HEK293 (cell line): ENCODE measurements at regions not wholly inside any gene's neighbourhood (a gene's known extent, or its start where the extent isn't known, plus 50 kb on each side); places are given as distances from the start of the nearest gene placed in this dataset.
"Not testable (repeated sequence)": the region's sequence is repeated elsewhere in the genome, so short reads cannot be mapped to it uniquely, and the experiment has no call there.

ENCODE experiments used
- CTCF ChIA-PET: fragments of 350-600 bp; formaldehyde crosslinking; extraction: SDS; loops from one replicate; lab custom pipeline; 2021; ENCODE audit warnings: antibody characterized with exemption; lab: Yijun Ruan, JAX
- POLR2A ChIA-PET: fragments of 300-600 bp; formaldehyde crosslinking; extraction: SDS; loops from one replicate; lab custom pipeline; 2020; ENCODE audit warnings: antibody characterized with exemption, inconsistent platforms; lab: Yijun Ruan, JAX
- H3K27ac ChIP-seq: fragments of 200-500 bp; sonication (Bioruptor generic); 2 replicates; pipeline ENCODE4 v1.5.1; 2014; ENCODE audit warnings: low read depth, low read length, control low read depth, inconsistent platforms; ENCODE audit errors: extremely low read depth
- H3K36me3 ChIP-seq, 2 experiments: fragments of 200-500 bp in 1 of 2; sonication (Bioruptor generic) in 1 of 2; 1 replicate in 1 of 2; 2 replicates in 1 of 2; pipeline ENCODE4 v1.5.1; 2014 to 2017; ENCODE audit warnings: inconsistent platforms in 2 of 2, low read length in 2 of 2; ENCODE audit not compliant: control insufficient read depth in 2 of 2, insufficient read depth in 1 of 2
- H3K4me1 ChIP-seq: fragments of 200-500 bp; sonication (Bioruptor generic); 2 replicates; pipeline ENCODE4 v1.5.1; 2014; ENCODE audit warnings: mild to moderate bottlenecking, low read length, inconsistent platforms; ENCODE audit not compliant: control insufficient read depth, insufficient read depth
- H3K4me3 ChIP-seq: 2 replicates; pipeline ENCODE4 v1.5.1; 2011; ENCODE audit warnings: low read depth, mild to moderate bottlenecking, control low read depth, low read length, moderate library complexity
- H3K9me3 ChIP-seq: fragments of 200-500 bp; sonication (Bioruptor generic); 2 replicates; pipeline ENCODE4 v1.5.1; 2014; ENCODE audit warnings: low read depth, low read length, inconsistent platforms; ENCODE audit not compliant: control insufficient read depth, insufficient read depth
- KLF10 ChIP-seq: fragments of 450-650 bp; IDR thresholded peaks from 2 replicates; pipeline ENCODE4 v1.5.1; 2018; ENCODE audit warnings: missing biosample characterization, mild to moderate bottlenecking, missing genetic modification characterization
- MYNN ChIP-seq: fragments of 450-650 bp; formaldehyde crosslinking; IDR thresholded peaks from 2 replicates; pipeline ENCODE4 v1.5.1; 2016; ENCODE audit warnings: missing biosample characterization, missing genetic modification characterization, borderline replicate concordance
- SALL2 ChIP-seq: fragments of 450-650 bp; formaldehyde crosslinking; IDR thresholded peaks from 2 replicates; pipeline ENCODE4 v1.5.0; 2017; ENCODE audit warnings: missing biosample characterization, mild to moderate bottlenecking, missing genetic modification characterization, borderline replicate concordance
- SETDB1 ChIP-seq: IDR thresholded peaks from one replicate; pipeline ENCODE4 v1.6.1; 2017; ENCODE audit warnings: mild to moderate bottlenecking, low read length, moderate library complexity, mixed read lengths; ENCODE audit not compliant: insufficient read length
- TRIM28 ChIP-seq: IDR thresholded peaks from 2 replicates; pipeline ENCODE4 v1.6.1; 2011; ENCODE audit warnings: low read length, control low read depth, borderline replicate concordance
- ZBTB20 ChIP-seq: fragments of 450-650 bp; formaldehyde crosslinking; IDR thresholded peaks from 2 replicates; pipeline ENCODE4 v1.5.1; 2016; ENCODE audit warnings: missing biosample characterization, missing genetic modification characterization
- ZBTB7A ChIP-seq: fragments of 450-650 bp; formaldehyde crosslinking; IDR thresholded peaks from 2 replicates; pipeline ENCODE4 v1.5.1; 2016; ENCODE audit warnings: low read depth, missing biosample characterization, missing genetic modification characterization
- ZFP3 ChIP-seq: fragments of 450-650 bp; formaldehyde crosslinking; IDR thresholded peaks from 2 replicates; pipeline ENCODE4 v1.5.1; 2016; ENCODE audit warnings: low read depth, missing biosample characterization, missing genetic modification characterization
- ZFP41 ChIP-seq: fragments of 450-650 bp; formaldehyde crosslinking; IDR thresholded peaks from 2 replicates; pipeline ENCODE4 v1.5.1; 2016; ENCODE audit warnings: missing biosample characterization, missing genetic modification characterization, borderline replicate concordance
- ZNF121 ChIP-seq: fragments of 450-650 bp; formaldehyde crosslinking; IDR thresholded peaks from 2 replicates; pipeline ENCODE4 v1.5.1; 2016; ENCODE audit warnings: missing biosample characterization, missing genetic modification characterization
- ZNF211 ChIP-seq: fragments of 450-650 bp; formaldehyde crosslinking; IDR thresholded peaks from 2 replicates; pipeline ENCODE4 v1.5.1; 2016; ENCODE audit warnings: low read depth, missing biosample characterization, missing genetic modification characterization
- ZNF214 ChIP-seq: fragments of 450-650 bp; formaldehyde crosslinking; IDR thresholded peaks from 2 replicates; pipeline ENCODE4 v1.5.1; 2017; ENCODE audit warnings: missing biosample characterization, mild to moderate bottlenecking, missing genetic modification characterization, borderline replicate concordance
- ZNF292 ChIP-seq: fragments of 450-650 bp; formaldehyde crosslinking; IDR thresholded peaks from 2 replicates; pipeline ENCODE4 v1.5.1; 2016; ENCODE audit warnings: low read depth, missing biosample characterization, missing genetic modification characterization, borderline replicate concordance
- ZNF311 ChIP-seq: fragments of 450-650 bp; formaldehyde crosslinking; IDR thresholded peaks from 2 replicates; pipeline ENCODE4 v1.5.1; 2017; ENCODE audit warnings: missing biosample characterization, missing genetic modification characterization, borderline replicate concordance
- ZNF423 ChIP-seq: fragments of 450-650 bp; formaldehyde crosslinking; IDR thresholded peaks from 2 replicates; pipeline ENCODE4 v1.5.1; 2016; ENCODE audit warnings: missing biosample characterization, missing genetic modification characterization
- ZNF48 ChIP-seq: fragments of 450-650 bp; formaldehyde crosslinking; IDR thresholded peaks from 2 replicates; pipeline ENCODE4 v1.5.1; 2016; ENCODE audit warnings: missing biosample characterization, missing genetic modification characterization
- ZNF521 ChIP-seq: fragments of 450-650 bp; formaldehyde crosslinking; IDR thresholded peaks from 2 replicates; pipeline ENCODE4 v1.5.1; 2017; ENCODE audit warnings: missing biosample characterization, mild to moderate bottlenecking, missing genetic modification characterization
- ZNF544 ChIP-seq: fragments of 450-650 bp; formaldehyde crosslinking; IDR thresholded peaks from 2 replicates; pipeline ENCODE4 v1.5.0; 2017; ENCODE audit warnings: missing biosample characterization, missing genetic modification characterization
- ZNF571 ChIP-seq: fragments of 450-650 bp; formaldehyde crosslinking; IDR thresholded peaks from 2 replicates; pipeline ENCODE4 v1.5.0; 2017; ENCODE audit warnings: missing biosample characterization, missing genetic modification characterization
- ZNF660 ChIP-seq: fragments of 450-650 bp; IDR thresholded peaks from 2 replicates; pipeline ENCODE4 v1.5.1; 2018; ENCODE audit warnings: missing biosample characterization, mild to moderate bottlenecking, missing genetic modification characterization
- ZNF701 ChIP-seq: fragments of 450-650 bp; formaldehyde crosslinking; IDR thresholded peaks from 2 replicates; pipeline ENCODE4 v1.5.1; 2016; ENCODE audit warnings: missing biosample characterization, missing genetic modification characterization
- ZNF747 ChIP-seq: fragments of 450-650 bp; formaldehyde crosslinking; IDR thresholded peaks from 2 replicates; pipeline ENCODE4 v1.5.1; 2016; ENCODE audit warnings: missing biosample characterization, missing genetic modification characterization
- ZNF768 ChIP-seq: fragments of 450-650 bp; formaldehyde crosslinking; IDR thresholded peaks from 2 replicates; pipeline ENCODE4 v1.5.1; 2018; ENCODE audit warnings: missing biosample characterization, mild to moderate bottlenecking, missing genetic modification characterization
- ZNF776 ChIP-seq: fragments of 450-650 bp; formaldehyde crosslinking; IDR thresholded peaks from 2 replicates; pipeline ENCODE4 v1.5.0; 2017; ENCODE audit warnings: missing biosample characterization, missing genetic modification characterization, borderline replicate concordance
- ZNF837 ChIP-seq: fragments of 450-650 bp; formaldehyde crosslinking; IDR thresholded peaks from 2 replicates; pipeline ENCODE4 v1.5.1; 2016; ENCODE audit warnings: missing biosample characterization, missing genetic modification characterization

GRCh38 chr12:33041562-33041961 lies 145.0 kb upstream of the PKP2 start:
- Histone ChIP-seq H3K27ac (no peak overlapping the region), H3K4me1 (no peaks in the 10 kb centered on the region), H3K4me3 (no peak overlapping the region), H3K36me3 (no peaks in the 10 kb centered on the region), H3K9me3 (no peaks in the 10 kb centered on the region)
- TF ChIP-seq ZNF747 (no peak), ZNF423 (tag by site-specific recombination) (no peak), ZFP3 (no peak), ZNF48 (tag by site-specific recombination) (no peak), ZNF292 (no peak), ZBTB7A (no peak), ZNF768 (no peak), MYNN (tag by site-specific recombination) (no peak), ZNF214 (no peak), ZNF311 (tag by site-specific recombination) (no peak), SALL2 (tag by site-specific recombination) (no peak), ZNF121 (tag by site-specific recombination) (no peak), TRIM28 (no peak), ZFP41 (tag by site-specific recombination) (no peak), ZNF660 (tag by site-specific recombination) (no peak)
- ChIA-PET POLR2A (no interaction called here), CTCF (interaction anchor here (0.6 kb wide), 2 partner anchors 94 to 285 kb away, joined by 3 read pairs; no protein-coding TSS in a partner anchor)

GRCh38 chr12:33033999-33034398 lies 137.4 kb upstream of the PKP2 start:
- H3K27ac ChIP-seq, H3K36me3 ChIP-seq, H3K9me3 ChIP-seq, H3K4me1 ChIP-seq, POLR2A ChIA-PET, CTCF ChIA-PET, H3K4me3 ChIP-seq: not testable (repeated sequence)

- no peaks in the 10 kb centered on the region for H3K36me3 ChIP-seq
- no peaks in the 10 kb centered on the region for H3K9me3 ChIP-seq
- CTCF ChIA-PET: no interaction called here
- no peak for TF ChIP-seq ZNF211 (tag by site-specific recombination)
- TF ChIP-seq ZNF837 (tag by site-specific recombination): no peak
- no peak for TF ChIP-seq ZBTB20 (tag by site-specific recombination)
- TF ChIP-seq SETDB1: no peak
- TF ChIP-seq ZNF521 (tag by site-specific recombination): no peak
- TF ChIP-seq KLF10 (tag by site-specific recombination): no peak
- TF ChIP-seq ZNF776 (tag by site-specific recombination): no peak
- no peak for TF ChIP-seq ZNF544
- no peak for TF ChIP-seq ZNF701
- TF ChIP-seq TRIM28: no peak
- no peak for TF ChIP-seq ZNF571 (tag by site-specific recombination)
- TF ChIP-seq, all 188 proteins: peak for 0
- Histone ChIP-seq H3K4me1 (no peaks in the 10 kb centered on the region), H3K27ac (no peak overlapping the region), H3K4me3 (no peak overlapping the region)
- POLR2A ChIA-PET: no interaction called here
These were observed 130.2 kb upstream of the PKP2 start for GRCh38 chr12:33026791-33027190.

GRCh38 chr12:33022724-33023123 lies 126.1 kb upstream of the PKP2 start:
- CTCF ChIA-PET, H3K9me3 ChIP-seq, H3K36me3 ChIP-seq, POLR2A ChIA-PET, H3K4me3 ChIP-seq, H3K27ac ChIP-seq, H3K4me1 ChIP-seq: not testable (repeated sequence)
